Right lobe of liver (tissue), 6 donors: ENCODE measurements at regions not wholly inside any gene's neighbourhood (a gene's known extent, or its start where the extent isn't known, plus 50 kb on each side); places are given as distances from the start of the nearest gene placed in this dataset.

Source experiments
- ATAC-seq, 4 donors: fragments of 200-7000 bp; cut with Tn5 transposase; one replicate each; pipeline ENCODE4 v1.9.1; 2020; ENCODE audit warnings: mild to moderate bottlenecking in 4 of 4, moderate library complexity in 4 of 4
- DNase-seq, 3 donors: peaks; one replicate each; pipeline ENCODE4 v3.0.0-alpha.2; 2020
- H3K27ac ChIP-seq, 3 donors: fragments of 200-600 bp; one replicate each; pipeline ENCODE4 v1.8.0; 2022
- H3K27me3 ChIP-seq, 2 donors: fragments of 200-600 bp; one replicate each; pipeline ENCODE4 v1.8.0; 2022
- H3K36me3 ChIP-seq, 4 donors: fragments of 200-600 bp; sonication (generic) in 1 of 4; one replicate each; pipeline versions ENCODE4 v1.5.1 to v1.8.0; 2017 to 2022; ENCODE audit warnings: control low read depth in 1 of 4
- H3K4me1 ChIP-seq, 4 donors: fragments of 200-600 bp; sonication (generic) in 1 of 4; one replicate each; pipeline versions ENCODE4 v1.5.1 to v1.8.0; 2017 to 2022; ENCODE audit warnings: control low read depth in 1 of 4
- H3K4me3 ChIP-seq, 3 donors: fragments of 200-600 bp; one replicate each; pipeline ENCODE4 v1.8.0; 2022
- H3K9me3 ChIP-seq, 4 donors: fragments of 200-600 bp; sonication (generic) in 1 of 4; one replicate each; pipeline versions ENCODE4 v1.5.1 to v1.8.0; 2017 to 2022; ENCODE audit warnings: control low read depth in 1 of 4
- POLR2A ChIP-seq: fragments of 450-650 bp; IDR thresholded peaks from one replicate; pipeline ENCODE4 v1.6.1; 2017; ENCODE audit warnings: antibody characterized with exemption, mild to moderate bottlenecking
- WGBS: methylation state at CpG from one replicate; pipeline ENCODE4 v1.1.6; 2018; ENCODE audit warnings: low coverage, low lambda C conversion rate; ENCODE audit not compliant: insufficient coverage; ENCODE audit errors: missing lambda C conversion rate; 5-methylcytosine and 5-hydroxymethylcytosine counted together
- intact Hi-C, 2 donors: fragments of 100-400 bp; cut with DNase I; formaldehyde crosslinking; loops; one replicate each; pipeline versions ENCODE4 v1.11.2 to v1.14.1; 2022
- TF ChIP-seq, protein P1 (sequence below), 4 donors: fragments of 200-600 bp in 3 of 4; fragments of 450-650 bp in 1 of 4; IDR thresholded peaks; one replicate each; pipeline versions ENCODE4 v1.5.1 to v1.8.0; 2016 to 2022; ENCODE audit warnings: antibody characterized with exemption in 4 of 4, mild to moderate bottlenecking in 2 of 4
- donor health status: DM: no; HTN: yes; CAD: no.
- donor health status: DM: no; HTN: no; CAD: no.
- donor health status: DM: no; HTN: no; CAD: no.
- donor health status: DM: no; HTN: yes; CAD: no.
- donor health status: DM: no; HTN: yes; CAD: no.

DNA sequence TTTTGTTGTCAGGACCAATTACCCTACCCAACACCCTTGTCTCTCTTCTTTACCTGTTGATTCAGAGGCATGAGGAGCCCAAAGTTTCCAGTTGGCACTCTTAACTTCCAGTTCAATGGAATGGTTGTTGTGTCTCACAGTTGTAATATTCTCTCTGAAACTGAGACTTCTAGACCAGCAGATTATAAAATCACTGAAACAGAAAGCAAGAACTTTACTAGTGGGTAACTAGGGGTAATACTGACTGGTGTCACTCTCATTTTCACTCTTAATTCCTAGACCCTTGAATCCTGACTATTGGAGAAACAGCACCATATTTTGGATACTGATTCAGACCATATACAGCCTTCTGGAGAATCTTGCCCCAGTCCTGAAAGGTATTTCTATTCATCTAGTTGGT is 140.2 kb upstream of the MMS22L start:
- H3K4me3 ChIP-seq, result no peak overlapping the region
- TF ChIP-seq, protein P1, sequence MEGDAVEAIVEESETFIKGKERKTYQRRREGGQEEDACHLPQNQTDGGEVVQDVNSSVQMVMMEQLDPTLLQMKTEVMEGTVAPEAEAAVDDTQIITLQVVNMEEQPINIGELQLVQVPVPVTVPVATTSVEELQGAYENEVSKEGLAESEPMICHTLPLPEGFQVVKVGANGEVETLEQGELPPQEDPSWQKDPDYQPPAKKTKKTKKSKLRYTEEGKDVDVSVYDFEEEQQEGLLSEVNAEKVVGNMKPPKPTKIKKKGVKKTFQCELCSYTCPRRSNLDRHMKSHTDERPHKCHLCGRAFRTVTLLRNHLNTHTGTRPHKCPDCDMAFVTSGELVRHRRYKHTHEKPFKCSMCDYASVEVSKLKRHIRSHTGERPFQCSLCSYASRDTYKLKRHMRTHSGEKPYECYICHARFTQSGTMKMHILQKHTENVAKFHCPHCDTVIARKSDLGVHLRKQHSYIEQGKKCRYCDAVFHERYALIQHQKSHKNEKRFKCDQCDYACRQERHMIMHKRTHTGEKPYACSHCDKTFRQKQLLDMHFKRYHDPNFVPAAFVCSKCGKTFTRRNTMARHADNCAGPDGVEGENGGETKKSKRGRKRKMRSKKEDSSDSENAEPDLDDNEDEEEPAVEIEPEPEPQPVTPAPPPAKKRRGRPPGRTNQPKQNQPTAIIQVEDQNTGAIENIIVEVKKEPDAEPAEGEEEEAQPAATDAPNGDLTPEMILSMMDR (IDR thresholded peaks at IDR 0.05), result no peak
- no peak for TF ChIP-seq POLR2A
- DNase-seq (no peak), ATAC-seq (no peak)
- intact Hi-C loops, result no loop called here
- no peaks in the 10 kb centered on the region for H3K4me1 ChIP-seq
- H3K27me3 ChIP-seq, result no peaks in the 10 kb centered on the region
- H3K9me3 ChIP-seq, result no peaks in the 10 kb centered on the region
- no peak overlapping the region for H3K27ac ChIP-seq
- H3K36me3 ChIP-seq, result no peaks in the 10 kb centered on the region

DNA sequence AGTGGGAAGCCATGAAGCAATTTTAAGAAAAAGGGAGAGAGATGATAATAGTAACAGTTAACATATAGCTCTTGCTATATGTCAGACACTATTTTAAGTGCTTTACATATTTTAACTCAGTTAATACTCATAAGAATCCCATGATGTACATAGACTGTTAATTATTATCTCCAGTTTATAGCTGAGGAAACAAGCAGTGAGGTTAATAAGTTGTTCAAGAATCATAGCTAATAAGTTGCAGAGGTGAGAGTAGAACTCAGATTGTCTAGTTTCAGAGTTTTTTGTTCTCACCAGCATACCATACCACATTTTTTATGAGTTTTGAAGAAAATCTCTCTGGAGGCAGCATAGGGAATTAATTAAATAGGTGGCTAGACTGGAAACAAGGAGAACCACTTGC is 144.6 kb upstream of the MMS22L start:
- H3K4me3 ChIP-seq, result no peak overlapping the region
- no peak for DNase-seq
- intact Hi-C loops, result no loop called here

DNA sequence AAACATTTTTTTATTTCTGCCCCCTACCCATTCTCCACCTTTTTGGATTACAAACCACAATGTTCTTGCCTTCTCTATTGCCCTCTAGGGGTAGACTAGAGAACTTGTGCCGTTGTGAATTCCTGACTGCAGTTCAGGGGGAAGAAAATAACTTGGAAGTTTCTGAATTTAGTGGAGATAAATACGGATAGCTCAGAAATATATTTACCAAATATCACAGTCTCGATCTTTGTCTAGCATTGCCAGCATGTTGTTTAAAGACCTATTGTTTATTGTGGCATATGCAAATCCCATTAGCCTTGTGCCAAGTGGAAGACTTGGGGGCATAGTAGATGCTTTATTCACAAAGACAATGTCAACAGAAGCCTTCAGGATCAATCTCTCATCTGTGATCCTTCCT is 154.1 kb upstream of the MMS22L start:
- Histone ChIP-seq H3K9me3 (no peaks in the 10 kb centered on the region), H3K27ac (no peak overlapping the region), H3K4me3 (no peak overlapping the region), H3K4me1 (no peaks in the 10 kb centered on the region), H3K36me3 (no peaks in the 10 kb centered on the region), H3K27me3 (no peaks in the 10 kb centered on the region)
- TF ChIP-seq, protein P1 (IDR thresholded peaks at IDR 0.05), result peak; percentile 39 to 62 (median 56)
- no peak for TF ChIP-seq POLR2A
- ATAC-seq (peak in 2 of 4 donors; percentile 41 to 42), DNase-seq (no peak)
- intact Hi-C loops, result no loop called here
- WGBS, result 8% methylated on average over 3 of the region's 3 CpGs

More for the DNA sequence above, 144.6 kb upstream of the MMS22L start:
- TF ChIP-seq, protein P1 (IDR thresholded peaks at IDR 0.05), result no peak
- TF ChIP-seq POLR2A, result no peak
- H3K9me3 ChIP-seq, result no peaks in the 10 kb centered on the region
- H3K4me1 ChIP-seq, result no peaks in the 10 kb centered on the region
- ATAC-seq, result no peak
- H3K27me3 ChIP-seq, result no peaks in the 10 kb centered on the region
- no peak overlapping the region for H3K27ac ChIP-seq
- no peaks in the 10 kb centered on the region for H3K36me3 ChIP-seq

DNA sequence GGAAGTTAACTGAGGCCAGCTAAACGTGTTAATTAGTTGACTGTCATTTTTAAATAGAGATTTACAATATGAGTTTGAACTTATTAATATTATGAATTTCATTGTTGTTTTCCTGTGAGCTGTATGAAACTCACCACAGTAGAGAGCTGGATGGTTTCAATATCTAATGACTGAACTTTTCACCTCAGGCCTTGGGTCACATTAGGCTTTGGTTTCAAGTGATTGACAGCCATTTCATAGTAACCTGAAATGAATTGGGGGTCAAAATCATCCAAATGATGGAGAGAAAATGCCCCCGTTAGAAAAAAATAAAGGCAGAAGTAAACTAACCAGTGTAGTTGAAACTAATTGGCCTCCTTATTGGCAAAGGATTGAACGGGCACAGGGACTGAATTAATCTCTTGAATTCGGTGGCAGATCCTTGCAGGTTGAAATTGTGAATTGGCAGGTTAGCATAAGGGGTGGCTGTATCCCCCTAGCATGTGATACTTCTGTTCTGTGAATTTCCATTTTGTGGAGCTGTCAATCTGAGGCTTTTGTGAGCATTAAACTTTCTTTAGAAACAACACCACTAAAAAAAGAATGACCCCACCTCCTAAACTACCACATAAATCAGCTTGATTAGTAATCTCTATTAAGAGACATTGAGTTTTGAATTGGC is 155.1 kb upstream of the MMS22L start:
- Histone ChIP-seq H3K36me3 (no peaks in the 10 kb centered on the region), H3K27me3 (no peaks in the 10 kb centered on the region), H3K9me3 (no peaks in the 10 kb centered on the region), H3K4me1 (no peaks in the 10 kb centered on the region), H3K4me3 (no peak overlapping the region), H3K27ac (no peak overlapping the region)
- WGBS, result 52% methylated on average over 4 of the region's 4 CpGs
- intact Hi-C loops, result no loop called here
- no peak for DNase-seq
- no peak for TF ChIP-seq POLR2A
- TF ChIP-seq, protein P1 (IDR thresholded peaks at IDR 0.05), result no peak
- ATAC-seq, result no peak
